Cardiac muscle cell (in vitro differentiated cells and primary cell): ENCODE measurements at regions not wholly inside any gene's neighbourhood (a gene's known extent, or its start where the extent isn't known, plus 50 kb on each side); places are given as distances from the start of the nearest gene placed in this dataset.

Source experiments
- DNase-seq, 2 donors: peaks; one replicate each; pipeline versions ENCODE4 v3.0.0 to v3.0.0-alpha.2; 2010 to 2017; ENCODE audit warnings: low read depth in 1 of 2, low spot score in 1 of 2
- H3K27ac ChIP-seq: fragments of 200-600 bp; sonication (generic); 2 replicates; pipeline ENCODE4 v1.5.1; 2016
- H3K27me3 ChIP-seq: fragments of 200-600 bp; sonication (generic); 2 replicates; pipeline ENCODE4 v1.6.0; 2016; ENCODE audit warnings: control low read depth
- H3K36me3 ChIP-seq: fragments of 200-600 bp; sonication (generic); 2 replicates; pipeline ENCODE4 v1.5.1; 2016; ENCODE audit warnings: control low read depth
- H3K4me1 ChIP-seq: fragments of 200-600 bp; sonication (generic); 2 replicates; pipeline ENCODE4 v1.8.1; 2017; ENCODE audit warnings: low read depth, mild to moderate bottlenecking, mixed run types
- H3K4me3 ChIP-seq: fragments of 200-600 bp; sonication (generic); 2 replicates; pipeline ENCODE4 v1.5.1; 2016; ENCODE audit warnings: mild to moderate bottlenecking
- H3K9me3 ChIP-seq: fragments of 200-600 bp; sonication (generic); 2 replicates; pipeline ENCODE4 v1.5.1; 2017; ENCODE audit warnings: low read depth, mild to moderate bottlenecking, control low read depth
- CTCF ChIP-seq: IDR thresholded peaks from 2 replicates; pipeline ENCODE4 v1.5.1; 2012; ENCODE audit warnings: low read depth, mild to moderate bottlenecking, low read length

DNA sequence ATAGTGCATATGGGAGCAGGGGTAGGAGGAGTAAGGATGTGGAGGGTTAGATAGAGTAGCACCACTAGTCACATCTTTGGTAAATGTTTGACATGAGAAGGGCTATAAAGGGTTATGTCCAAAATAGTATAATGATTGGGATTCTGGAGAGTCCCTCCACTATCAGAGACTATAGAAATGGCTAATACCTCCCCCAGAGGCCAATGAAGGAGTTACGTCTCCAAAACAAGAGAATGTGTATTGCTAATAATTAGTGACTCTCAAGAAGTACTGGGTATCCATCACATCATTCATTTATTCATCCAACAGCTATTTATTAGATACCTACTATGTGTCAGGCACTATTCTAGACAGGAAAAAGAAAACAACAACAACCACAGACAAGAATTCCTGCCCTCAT lies 203.7 kb upstream of the UMPS start:
- Histone ChIP-seq H3K9me3 (no peaks in the 10 kb centered on the region), H3K27ac (no peak overlapping the region), H3K27me3 (no peaks in the 10 kb centered on the region), H3K36me3 (no peaks in the 10 kb centered on the region), H3K4me1 (no peaks in the 10 kb centered on the region), H3K4me3 (no peak overlapping the region)
- DNase-seq, result no peak
- TF ChIP-seq CTCF, result peak; percentile 20

DNA sequence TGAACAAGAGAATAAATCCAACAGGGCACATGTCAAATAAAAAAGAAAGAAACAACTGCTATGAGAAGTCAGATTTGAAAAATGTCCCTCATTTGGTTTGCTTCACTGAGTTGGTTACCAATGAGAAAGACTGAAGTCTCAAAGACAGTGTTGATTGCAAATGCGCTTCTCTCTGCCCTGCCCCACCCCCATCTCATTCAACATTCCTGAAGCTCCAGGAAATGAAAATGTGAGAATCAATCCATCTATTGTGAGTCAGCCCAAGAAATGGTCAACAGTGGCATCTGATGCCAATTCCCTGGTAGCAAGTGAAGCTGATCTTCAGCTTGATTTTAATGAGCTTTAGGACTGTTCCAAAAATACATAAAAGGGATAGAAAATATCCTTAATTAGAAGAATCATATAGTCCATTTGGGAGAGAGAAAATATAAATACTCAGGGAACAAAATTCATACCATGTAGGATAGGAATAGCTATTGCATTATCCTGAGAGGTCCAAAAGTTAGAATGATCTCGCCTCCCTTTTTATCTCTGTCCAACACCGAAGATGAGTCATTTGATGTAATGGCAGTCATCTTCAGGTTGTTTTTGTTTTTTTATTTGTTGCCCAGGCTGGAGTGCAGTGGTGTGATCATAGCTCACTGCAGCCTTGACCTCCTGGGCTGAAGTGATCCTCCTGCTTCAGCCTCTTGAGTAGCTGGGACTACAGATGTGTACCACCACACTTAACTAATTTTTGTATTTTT lies 200.3 kb upstream of the UMPS start:
- Histone ChIP-seq H3K36me3 (no peaks in the 10 kb centered on the region), H3K27me3 (no peaks in the 10 kb centered on the region), H3K27ac (no peak overlapping the region), H3K9me3 (no peaks in the 10 kb centered on the region), H3K4me1 (no peaks in the 10 kb centered on the region), H3K4me3 (no peak overlapping the region)
- no peak for TF ChIP-seq CTCF
- no peak for DNase-seq

DNA sequence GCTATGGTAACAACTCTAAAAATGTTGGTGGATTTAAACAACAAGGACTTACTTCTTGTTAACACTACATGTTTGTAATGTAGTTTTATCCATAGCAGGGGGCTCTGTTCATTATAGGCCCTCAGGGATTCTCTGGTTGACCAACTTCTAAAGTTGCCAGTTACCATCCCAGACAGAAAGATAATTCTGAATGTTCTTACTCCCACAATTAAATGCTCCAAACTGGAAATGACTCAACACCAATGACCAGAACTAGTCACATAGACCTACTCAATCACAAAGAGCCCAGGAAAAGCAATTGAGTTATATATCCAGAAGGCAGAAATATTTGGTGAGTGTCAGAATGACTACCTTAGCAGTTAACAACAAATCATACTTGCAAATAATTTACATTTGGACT lies 199.3 kb upstream of the UMPS start:
- no peak for DNase-seq
- H3K27ac ChIP-seq, result no peak overlapping the region

DNA sequence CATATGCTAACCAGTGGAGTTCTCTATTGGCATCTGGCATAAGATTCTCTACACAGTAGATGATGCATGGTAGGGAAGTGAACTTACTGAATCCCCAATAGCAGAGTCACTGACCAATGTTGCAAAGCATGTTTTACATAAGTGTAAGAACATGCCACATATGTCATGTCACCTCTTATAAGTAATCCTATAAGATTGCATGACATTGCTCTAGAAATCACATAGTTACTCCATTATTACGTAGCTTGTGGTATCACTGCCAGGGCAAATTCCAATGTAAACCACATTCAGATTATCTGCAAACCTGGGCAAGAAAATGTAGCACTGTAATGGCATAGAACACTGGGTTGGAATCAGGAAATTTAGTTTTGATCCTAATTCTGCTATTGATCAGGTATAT lies 198.2 kb upstream of the UMPS start:
- H3K27me3 ChIP-seq, result no peaks in the 10 kb centered on the region
- no peak overlapping the region for H3K27ac ChIP-seq
- H3K4me3 ChIP-seq, result no peak overlapping the region
- no peak for TF ChIP-seq CTCF
- no peaks in the 10 kb centered on the region for H3K36me3 ChIP-seq
- H3K4me1 ChIP-seq, result no peaks in the 10 kb centered on the region
- DNase-seq, result peak in 1 of 2 donors; percentile 15
- H3K9me3 ChIP-seq, result no peaks in the 10 kb centered on the region

More for the DNA sequence above, 199.3 kb upstream of the UMPS start:
- TF ChIP-seq CTCF, result no peak
- no peaks in the 10 kb centered on the region for H3K4me1 ChIP-seq
- H3K27me3 ChIP-seq, result no peaks in the 10 kb centered on the region
- H3K9me3 ChIP-seq, result no peaks in the 10 kb centered on the region
- no peaks in the 10 kb centered on the region for H3K36me3 ChIP-seq
- H3K4me3 ChIP-seq, result no peak overlapping the region

GRCh38 chr3:124535306-124535705 lies 194.9 kb upstream of the UMPS start:
- no peak for TF ChIP-seq CTCF
- H3K27me3 ChIP-seq, result peaks cover 14% of the 10 kb centered on the region
- no peaks in the 10 kb centered on the region for H3K9me3 ChIP-seq
- H3K4me1 ChIP-seq, result no peaks in the 10 kb centered on the region
- H3K36me3 ChIP-seq, result no peaks in the 10 kb centered on the region
- DNase-seq, result no peak
- H3K27ac ChIP-seq, result no peak overlapping the region
- H3K4me3 ChIP-seq, result no peak overlapping the region
